HG03135 (cell line): ENCODE measurements at regions not wholly inside any gene's neighbourhood (a gene's known extent, or its start where the extent isn't known, plus 50 kb on each side); places are given as distances from the start of the nearest gene placed in this dataset.
"Not testable (repeated sequence)": the region's sequence is repeated elsewhere in the genome, so short reads cannot be mapped to it uniquely, and the experiment has no call there.

Source experiments
- ATAC-seq: cut with Tn5 transposase; IDR thresholded peaks from one replicate; pipeline ENCODE4 v1.9.1; 2021; ENCODE audit warnings: mild to moderate bottlenecking, moderate library complexity; ENCODE audit not compliant: unreplicated experiment

- no peak for ATAC-seq
Observed at GRCh38 chr20:12916699-12917098, 92.1 kb upstream of the SPTLC3 start.

- no peak for ATAC-seq
Observed at GRCh38 chr20:12924126-12924525, 84.6 kb upstream of the SPTLC3 start.

GRCh38 chr20:12925210-12925755, 83.5 kb upstream of the SPTLC3 start:
- ATAC-seq, result peak; percentile 97

- ATAC-seq, result no peak
Observed at GRCh38 chr20:12925863-12926793, 82.6 kb upstream of the SPTLC3 start.

- ATAC-seq, result no peak
Observed at GRCh38 chr20:12927489-12927888, 81.3 kb upstream of the SPTLC3 start.

GRCh38 chr20:12928358-12928754, 80.4 kb upstream of the SPTLC3 start:
- no peak for ATAC-seq

- no peak for ATAC-seq
Observed at GRCh38 chr20:12928755-12929401, 79.9 kb upstream of the SPTLC3 start.

GRCh38 chr20:12936020-12936419, 72.8 kb upstream of the SPTLC3 start:
- ATAC-seq, result no peak

- ATAC-seq, result no peak
Observed at GRCh38 chr20:12936524-12936923, 72.2 kb upstream of the SPTLC3 start.

- no peak for ATAC-seq
Observed at GRCh38 chr20:12941025-12941424, 67.7 kb upstream of the SPTLC3 start.

- no peak for ATAC-seq
Observed at GRCh38 chr20:12942123-12942522, 66.6 kb upstream of the SPTLC3 start.

- ATAC-seq, result no peak
Observed at GRCh38 chr20:12946789-12947188, 62.0 kb upstream of the SPTLC3 start.

- ATAC-seq, result no peak
Observed at GRCh38 chr20:12947691-12948090, 61.1 kb upstream of the SPTLC3 start.

GRCh38 chr20:12949429-12949980, 59.3 kb upstream of the SPTLC3 start:
- no peak for ATAC-seq

- not testable (repeated sequence) for ATAC-seq
Observed at GRCh38 chr20:12954254-12954653, 54.5 kb upstream of the SPTLC3 start.

- ATAC-seq, result no peak
Observed at GRCh38 chr20:12955611-12956010, 53.2 kb upstream of the SPTLC3 start.

- no peak for ATAC-seq
Observed at GRCh38 chr20:12956303-12956702, 52.5 kb upstream of the SPTLC3 start.

- ATAC-seq, result no peak
Observed at GRCh38 chr20:12957968-12958367, 50.8 kb upstream of the SPTLC3 start.
